GM19324 (cell line): ENCODE measurements at regions not wholly inside any gene's neighbourhood (a gene's known extent, or its start where the extent isn't known, plus 50 kb on each side); places are given as distances from the start of the nearest gene placed in this dataset.
"Not testable (repeated sequence)": the region's sequence is repeated elsewhere in the genome, so short reads cannot be mapped to it uniquely, and the experiment has no call there.

Experiments used
- ATAC-seq: cut with Tn5 transposase; IDR thresholded peaks from one replicate; pipeline ENCODE4 v1.9.1; 2021; ENCODE audit warnings: mild to moderate bottlenecking, moderate library complexity; ENCODE audit not compliant: unreplicated experiment, low FRiP score

DNA sequence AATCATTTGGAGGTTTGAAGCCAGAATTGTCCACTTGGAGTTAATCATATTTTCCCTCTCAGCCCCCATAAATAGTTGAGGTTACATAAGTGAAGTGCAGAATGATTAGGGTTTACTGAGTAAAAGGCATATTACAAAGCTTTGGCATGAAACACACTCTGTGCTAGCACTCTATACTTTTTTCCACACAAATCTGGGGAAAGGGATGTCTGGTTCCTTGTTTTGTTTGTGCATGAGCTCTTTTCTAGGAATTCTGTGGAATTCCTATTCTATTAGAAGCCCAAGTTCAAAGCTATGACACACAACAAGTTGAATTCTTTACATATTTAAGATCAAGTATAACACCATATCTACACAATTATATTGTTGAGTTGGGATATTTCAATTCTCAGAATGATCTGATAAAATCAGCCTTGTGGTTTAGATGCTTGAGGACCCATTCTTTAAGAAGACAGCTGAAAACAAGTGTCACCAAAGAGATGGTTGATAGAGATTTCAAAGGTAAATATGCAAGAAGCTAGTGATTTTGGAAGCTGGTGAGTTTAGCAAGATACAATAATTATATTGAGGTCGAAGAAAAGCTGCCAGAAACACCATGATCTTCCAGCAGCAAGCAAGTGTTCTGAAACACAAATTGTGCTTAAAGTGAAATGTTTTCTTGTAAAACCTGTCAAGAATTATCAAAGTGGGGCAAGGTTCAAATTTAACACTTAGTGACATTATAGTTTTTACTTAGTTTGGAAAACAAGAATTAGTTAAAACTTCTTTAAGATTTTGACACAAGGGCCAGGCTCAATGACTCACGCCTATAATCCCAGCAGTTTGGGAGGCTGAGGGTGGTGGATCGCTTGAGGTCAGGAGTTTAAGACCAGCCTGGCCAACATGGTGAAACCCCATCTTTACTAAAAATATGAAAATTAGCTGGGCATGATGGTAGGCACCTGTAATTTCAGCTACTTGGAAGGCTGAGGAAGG, 122.6 kb downstream of the INHBA start:
- ATAC-seq, result no peak

DNA sequence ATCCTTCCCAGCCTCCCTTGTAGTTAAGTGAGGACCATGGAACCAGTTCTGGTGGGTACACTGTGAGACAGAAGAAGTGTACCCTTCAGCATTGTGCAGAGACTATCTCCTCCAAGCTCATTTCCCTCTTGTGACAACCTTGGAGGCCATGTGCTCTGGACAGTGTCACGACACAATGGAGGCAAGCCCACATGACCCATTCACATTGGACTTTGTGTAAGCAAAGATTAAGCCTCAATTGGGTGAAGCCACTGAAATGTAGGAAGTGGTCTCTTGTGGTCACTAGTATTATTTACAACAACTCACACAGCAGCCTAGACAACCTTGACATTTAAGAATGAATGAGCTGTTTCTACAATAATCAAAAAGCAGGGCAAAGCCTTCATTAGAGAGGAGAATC, 124.2 kb downstream of the INHBA start:
- ATAC-seq, result no peak

DNA sequence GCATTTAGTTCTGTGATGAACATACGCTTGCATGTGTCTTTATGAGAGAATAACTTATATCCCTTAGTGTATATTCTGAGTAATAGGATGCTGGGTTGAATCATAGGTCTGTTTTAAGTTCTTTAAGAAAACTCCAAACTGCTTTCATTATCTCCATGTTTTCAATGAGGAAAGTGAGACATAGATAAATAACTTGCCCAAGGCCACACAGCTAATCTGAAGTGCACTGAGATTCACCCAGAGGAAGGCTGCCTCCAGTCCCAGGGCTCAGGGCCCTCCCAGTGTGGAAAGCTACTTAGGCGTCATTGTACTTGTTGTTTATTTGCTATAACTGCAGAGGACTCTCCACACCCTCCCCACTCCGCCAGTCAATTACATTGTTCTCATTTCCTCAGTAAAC, 126.7 kb downstream of the INHBA start:
- ATAC-seq, result no peak

DNA sequence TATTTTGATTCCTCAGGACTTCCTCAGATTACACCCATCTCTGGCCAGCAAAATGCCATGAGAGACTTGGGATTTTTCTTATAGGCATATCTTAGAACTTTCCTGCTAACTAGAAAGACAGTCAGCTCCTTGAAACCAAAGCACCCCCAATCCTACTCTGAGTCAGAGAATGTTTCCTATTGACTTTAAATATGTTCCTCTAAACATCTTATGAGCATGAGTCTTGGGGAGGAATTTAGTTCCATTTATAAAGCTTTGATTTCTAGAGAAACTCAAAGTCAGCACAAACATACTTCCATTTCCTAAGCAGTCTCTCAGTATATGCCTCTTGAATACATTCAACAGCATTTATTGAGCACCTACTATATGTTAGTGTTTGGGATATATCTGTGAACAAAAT, 128.5 kb downstream of the INHBA start:
- no peak for ATAC-seq

DNA sequence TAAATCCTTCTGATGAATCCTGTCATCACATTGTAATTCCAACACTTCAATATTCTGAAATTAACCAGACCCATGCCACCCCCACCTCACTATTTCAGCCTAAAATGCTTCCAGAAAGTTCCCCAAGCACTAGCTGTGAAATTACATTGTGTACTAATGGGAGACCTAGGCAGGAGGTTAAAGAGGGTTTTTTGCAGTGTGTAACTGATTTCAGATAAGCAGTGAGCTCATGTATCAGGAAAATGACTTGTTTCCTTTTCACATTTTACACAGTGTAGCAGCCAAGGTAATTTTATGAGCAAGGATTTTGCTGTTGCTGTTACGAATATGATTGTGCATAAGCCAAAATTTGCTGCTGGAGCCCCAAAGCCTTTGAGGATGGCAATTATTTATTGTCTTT, 129.0 kb downstream of the INHBA start:
- no peak for ATAC-seq

DNA sequence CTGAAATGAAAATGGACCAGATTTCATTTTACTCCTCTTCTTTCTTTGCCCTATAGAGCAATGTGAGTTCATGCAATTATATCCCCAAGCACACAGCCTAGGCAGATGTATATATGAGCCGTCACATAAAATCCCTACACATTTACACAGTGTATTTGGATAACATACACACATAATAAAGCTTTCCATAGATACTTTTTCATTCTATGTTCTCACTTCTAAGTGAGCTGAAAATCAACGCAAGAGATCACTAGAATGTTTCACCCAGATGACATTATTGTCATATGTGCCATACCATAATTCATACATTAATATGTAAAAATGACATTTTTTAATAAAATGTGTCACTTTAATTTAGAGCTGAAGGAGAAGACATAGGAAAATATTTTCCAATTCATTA, 129.4 kb downstream of the INHBA start:
- no peak for ATAC-seq

DNA sequence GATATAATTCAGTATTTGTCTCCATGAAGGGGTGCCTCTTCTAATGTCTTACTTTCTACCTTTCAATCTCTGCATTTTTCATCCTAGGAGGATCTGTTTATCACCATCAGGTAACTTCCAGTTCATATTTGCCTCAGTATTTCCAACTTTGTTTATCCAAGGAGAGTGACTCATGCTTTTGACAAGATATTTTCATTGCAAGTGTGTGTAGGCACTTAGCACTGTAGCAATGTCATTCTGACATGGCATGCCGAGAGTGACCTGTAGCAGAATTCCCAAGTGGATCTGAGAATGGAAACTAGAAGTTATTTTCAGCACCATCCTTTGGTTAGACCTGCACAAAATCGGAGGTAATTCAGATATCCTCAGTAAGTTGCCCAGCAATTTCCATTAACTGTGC, 129.9 kb downstream of the INHBA start:
- no peak for ATAC-seq

DNA sequence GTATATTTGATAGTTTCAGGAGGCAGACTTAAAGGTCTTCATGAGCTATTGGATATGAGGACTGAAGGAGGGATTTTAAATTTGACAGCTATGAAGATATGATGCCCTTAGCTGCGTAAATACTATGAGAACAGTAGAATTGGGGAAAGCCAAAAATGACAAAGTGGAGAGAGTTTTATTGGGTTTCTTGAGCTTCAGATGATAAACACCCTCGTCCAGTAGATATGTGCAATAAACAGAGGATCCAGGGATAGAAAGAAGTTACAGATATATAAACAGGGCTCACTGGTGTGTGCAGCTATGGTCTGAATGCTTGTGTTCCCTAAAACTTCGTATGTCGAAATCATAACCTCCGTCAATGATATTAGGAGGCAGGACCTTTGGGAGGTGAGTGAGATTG, 131.3 kb downstream of the INHBA start:
- no peak for ATAC-seq

DNA sequence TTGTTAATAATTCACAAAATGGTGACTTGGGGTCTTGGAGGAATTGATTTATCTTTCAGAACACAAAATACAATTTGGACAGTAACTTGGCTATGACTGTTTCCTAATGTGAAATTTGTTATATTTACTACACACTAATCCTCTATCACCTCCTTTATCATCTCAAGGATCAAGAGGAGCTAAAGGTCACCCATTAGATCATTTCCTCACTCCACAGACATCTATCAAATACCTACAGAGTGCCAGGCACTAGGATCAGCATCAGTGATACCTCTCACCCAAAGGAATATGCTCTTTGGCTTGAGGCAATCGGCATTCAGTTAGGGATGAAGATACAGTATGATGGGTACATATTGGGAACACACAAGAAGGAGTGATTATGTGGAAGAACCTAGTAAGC, 132.1 kb downstream of the INHBA start:
- ATAC-seq, result no peak

DNA sequence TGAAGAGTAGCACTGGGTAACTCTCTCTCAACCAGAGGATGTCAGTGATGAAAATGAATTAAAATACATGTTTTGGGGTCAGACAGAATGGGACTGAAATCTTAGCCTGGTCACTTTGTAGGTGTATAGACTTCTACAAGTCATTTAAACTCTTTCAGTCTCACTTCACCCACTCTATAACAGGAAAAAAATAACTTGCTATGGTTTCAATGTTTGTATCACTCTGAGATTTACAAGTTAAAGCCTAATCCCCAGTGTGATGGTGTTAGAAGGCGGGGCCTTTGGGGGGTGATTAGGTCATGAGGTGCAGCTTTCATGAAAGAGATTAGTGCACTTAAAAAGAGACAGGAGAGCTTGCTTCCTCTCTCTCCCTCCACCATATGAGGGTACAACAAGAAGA, 134.8 kb downstream of the INHBA start:
- no peak for ATAC-seq

DNA sequence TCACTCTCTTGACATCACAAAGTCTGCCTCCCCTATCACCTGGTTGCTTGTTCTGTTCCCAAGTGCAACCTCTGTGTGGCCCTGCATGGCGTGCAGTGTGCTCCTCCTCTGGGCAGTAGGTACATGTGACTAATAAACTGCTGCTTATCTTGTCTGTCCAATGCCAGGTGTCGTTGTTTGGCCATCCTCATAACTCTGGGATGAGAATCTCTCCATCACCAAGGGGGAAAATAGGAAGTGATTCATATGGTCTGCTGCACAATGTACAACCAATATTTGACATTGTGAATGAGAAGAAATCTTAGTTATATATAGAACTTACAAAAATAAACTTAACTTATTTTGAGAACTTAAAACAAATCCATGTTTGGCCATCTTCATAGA, 135.2 kb downstream of the INHBA start:
- ATAC-seq, result no peak

DNA sequence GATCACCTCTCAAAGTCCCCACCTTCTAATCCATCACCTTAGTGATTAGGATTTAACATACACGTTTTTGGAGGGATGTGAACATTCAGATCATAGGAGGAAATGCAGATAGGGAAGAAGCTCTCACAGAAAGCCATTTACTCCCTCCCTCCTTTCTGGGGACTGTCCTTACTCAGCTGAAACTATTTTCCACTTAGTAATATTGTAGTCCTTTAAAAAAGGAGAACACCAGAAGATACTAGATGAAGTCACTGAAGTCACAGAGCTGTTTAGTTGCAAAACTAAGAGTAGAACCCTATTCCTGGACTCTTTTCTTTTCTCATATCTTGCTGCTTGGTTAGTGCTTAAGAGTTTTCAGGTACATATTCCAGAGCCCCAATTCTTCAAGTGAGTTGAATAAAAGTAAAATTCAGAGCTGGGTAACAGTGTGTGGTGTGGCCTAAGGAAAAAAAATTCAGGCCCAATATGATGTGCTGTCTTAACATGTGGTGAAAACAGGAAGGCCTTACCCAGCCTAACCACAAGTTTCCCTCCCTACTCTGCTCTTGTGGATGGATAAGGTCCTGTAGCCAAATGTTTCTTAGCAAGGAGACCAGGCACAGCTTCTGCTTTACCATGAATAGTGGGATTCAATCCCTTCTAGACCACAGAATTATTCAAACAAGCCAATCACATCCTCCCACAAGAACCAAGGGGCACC, 135.7 kb downstream of the INHBA start:
- ATAC-seq, result no peak

DNA sequence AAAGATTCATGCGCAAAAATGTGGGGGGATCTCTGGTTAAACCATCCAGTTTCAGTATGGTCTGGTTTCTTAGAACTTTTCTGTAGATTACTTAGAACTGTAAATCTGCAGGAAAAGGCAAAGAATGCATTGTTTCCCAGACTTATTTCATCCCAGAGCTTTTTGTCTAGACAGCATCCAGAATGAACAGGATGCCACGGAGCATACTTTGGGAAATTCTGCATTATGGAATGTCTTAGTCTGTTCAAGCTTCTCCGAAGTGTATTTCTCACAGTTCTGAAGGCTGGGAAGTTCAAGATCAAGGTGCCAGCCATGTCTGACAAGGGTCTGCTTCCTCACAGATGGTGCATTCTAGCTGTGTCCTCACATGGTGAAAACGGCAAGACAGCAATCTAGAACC, 136.3 kb downstream of the INHBA start:
- ATAC-seq, result no peak

DNA sequence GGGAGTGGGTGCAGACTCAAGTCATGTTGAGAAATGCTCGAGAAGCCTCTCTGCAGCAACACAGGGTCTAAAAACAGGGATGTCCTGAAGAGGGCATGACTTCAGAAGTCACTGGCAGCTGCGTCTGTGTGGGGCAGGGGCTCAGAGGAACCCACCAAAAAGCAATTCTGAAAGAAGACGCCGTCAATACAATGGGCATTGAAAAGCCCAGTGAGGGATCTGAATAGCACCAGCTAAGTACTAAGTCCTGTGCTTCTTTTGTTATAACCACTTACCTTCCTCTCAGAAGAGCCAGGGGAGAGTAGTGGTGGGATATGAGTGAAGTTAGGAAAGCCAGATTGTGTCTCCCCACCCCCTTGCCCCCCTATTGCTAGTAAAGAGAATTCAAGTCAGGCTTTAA, 137.2 kb downstream of the INHBA start:
- ATAC-seq, result no peak

DNA sequence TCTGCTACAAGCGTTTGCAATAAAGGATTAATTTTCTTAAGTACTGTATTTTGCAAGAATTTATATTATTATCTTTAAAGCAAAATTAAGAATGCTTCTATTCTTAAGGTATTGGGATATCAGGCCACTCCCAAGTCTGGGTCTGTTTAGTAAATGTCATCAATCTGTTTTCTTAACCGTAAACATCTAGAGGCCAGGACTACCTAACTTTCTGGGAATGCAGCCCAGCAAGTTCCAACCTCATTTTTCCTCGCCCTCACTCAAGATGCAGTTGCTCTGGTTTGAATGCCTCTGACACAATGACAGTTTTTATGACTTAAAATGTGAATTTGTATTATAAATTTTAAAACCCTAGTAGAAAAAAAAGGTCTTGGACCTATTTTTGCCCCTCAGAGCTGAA, 143.5 kb downstream of the INHBA start:
- no peak for ATAC-seq

DNA sequence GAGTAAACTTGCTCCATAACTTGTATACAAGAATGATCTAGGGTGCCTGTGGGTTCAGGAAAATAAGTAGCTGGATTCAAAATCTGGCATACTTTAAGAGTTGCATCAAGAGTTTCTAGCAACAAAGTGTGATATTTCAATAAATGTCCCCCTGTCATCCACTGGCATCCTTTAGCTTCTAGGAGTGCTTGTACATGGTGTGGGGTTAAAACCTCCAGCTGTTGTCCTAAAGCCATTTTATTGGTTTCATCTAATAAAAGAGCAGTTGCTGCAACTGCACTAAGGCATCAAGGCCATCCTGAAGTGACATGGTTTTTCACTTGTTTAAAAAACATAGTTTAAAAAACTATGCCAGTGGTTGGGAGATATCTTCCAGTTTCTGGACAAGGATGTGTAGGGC, 148.4 kb downstream of the INHBA start:
- ATAC-seq, result no peak

DNA sequence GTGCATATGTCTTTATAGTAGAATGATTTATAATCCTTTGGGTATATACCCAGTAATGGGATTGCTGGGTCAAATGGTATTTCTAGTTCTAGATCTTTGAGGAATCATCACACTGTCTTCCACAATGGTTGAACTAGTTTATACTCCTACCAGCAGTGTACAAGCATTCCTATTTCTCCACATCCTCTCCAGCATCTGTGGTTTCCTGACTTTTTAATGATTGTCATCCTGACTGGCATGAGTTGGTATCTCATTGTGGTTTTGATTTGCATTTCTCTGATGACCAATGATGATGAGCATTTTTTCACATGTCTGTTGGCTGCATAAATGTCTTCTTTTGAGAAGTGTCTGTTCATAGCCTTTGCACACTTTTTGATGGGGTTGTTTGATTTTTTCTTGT, 152.8 kb downstream of the INHBA start:
- not testable (repeated sequence) for ATAC-seq

DNA sequence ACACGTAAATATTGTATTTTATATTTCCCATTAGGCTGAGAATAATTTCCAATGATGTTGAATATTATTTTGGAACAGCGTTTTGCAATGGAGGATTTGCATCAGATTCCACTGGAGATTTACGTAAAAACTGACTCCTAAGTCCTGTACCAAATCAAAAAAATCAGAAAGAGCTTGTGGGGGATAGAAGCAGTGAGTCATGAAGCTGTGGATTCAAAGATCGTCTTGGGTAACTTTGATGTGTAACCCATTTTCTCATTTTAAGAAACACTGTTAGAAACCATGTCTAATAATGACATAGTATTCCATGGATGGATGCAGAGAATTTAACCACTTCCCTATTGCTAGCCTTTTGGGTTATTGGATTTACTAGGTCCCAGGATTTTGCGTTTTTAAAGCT, 158.6 kb downstream of the INHBA start:
- no peak for ATAC-seq

DNA sequence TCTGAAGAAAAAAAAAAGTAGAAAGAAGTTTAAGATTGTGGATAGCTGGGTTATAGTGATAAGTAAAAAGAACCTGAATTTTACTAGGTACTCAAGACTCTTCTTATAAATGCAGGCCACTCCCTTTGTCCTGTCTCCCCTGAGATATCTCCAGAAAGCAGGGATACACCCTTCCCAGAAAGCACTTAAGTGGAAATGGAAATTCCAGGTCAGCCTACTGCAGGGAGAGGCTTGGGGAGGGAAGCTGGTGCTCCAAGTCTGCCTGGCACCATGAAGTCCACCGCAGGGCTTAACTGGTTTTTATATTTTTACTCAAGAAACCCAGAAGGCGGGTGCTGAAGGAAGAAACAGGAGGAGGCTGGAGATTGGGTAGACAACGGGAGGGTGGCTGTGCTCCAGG, 162.3 kb downstream of the INHBA start:
- no peak for ATAC-seq

DNA sequence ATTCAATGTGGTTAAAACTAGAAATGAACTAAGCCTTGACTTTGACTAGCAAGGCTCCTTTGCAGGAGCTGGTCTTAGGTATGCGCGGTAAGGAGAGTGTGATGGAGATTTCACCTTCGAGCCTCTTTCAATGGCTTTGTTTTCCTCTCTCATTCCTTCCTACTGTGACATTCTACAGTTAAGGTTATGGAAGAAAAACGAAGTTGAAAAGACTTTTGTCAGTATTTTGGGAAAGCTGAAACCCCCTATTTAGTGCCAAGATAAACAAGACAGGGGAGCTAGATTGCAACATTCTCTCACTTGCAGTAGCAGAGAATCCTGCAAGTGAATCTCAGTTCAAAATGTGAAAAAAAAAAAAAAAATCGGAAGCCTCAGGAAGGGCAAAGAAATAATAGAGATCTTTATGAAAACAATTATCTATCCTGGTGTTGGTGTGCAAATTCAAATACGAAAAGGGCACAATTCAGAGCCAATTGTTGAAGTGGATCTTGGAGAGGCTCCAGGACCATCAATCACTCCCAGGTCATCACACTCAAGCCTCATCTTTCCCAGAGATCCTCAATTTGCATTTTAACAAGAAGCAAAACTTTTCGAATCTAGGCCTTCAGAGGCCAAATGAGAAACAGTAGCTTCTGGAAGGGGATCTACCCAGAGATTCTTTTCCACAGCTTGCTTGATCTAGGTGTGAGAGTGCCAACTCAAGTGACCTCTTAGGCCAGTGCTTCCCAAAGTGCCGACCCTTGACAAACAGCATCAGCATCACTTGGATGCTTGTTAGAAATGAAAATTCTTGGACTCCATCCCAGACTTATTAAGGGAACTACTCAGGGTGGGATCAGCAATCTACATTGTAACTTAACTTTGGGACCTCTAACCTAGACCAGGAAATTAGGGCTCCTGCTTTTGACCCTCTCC, 163.8 kb downstream of the INHBA start:
- no peak for ATAC-seq
